Astrocyte (in vitro differentiated cells and primary cell): ENCODE measurements at regions not wholly inside any gene's neighbourhood (a gene's known extent, or its start where the extent isn't known, plus 50 kb on each side); places are given as distances from the start of the nearest gene placed in this dataset.

Experiments used
- EZH2 ChIP-seq: IDR thresholded peaks from 2 replicates; pipeline ENCODE4 v1.6.1; 2012; ENCODE audit warnings: mild to moderate bottlenecking, low read length, inconsistent platforms; ENCODE audit not compliant: insufficient read depth
- TF ChIP-seq, protein P1 (sequence below): IDR thresholded peaks from 2 replicates; pipeline ENCODE4 v1.5.1; 2011; ENCODE audit warnings: low read depth, mild to moderate bottlenecking, inconsistent platforms, low read length, moderate library complexity; ENCODE audit not compliant: insufficient read depth

DNA sequence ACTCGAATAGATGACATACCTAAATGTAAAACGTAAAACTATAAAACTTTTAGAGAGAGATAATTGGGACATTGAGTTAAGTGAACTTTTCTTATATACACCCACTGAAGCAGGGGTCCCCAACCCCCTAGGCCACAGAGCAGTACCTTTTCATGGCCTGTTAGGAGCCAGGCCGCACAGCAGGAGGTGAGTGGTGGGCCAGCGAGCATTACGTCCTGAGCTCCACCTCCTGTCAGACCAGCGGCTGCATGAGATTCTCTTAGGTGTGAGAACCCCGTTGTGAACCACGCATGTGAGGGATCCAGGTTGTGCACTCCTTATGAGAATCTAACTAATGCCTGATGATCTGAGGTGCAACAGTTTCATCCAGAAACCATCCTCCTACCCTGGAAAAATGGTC, 114.8 kb downstream of the HMX1 start:
- TF ChIP-seq EZH2, result no peak
- TF ChIP-seq, protein P1, sequence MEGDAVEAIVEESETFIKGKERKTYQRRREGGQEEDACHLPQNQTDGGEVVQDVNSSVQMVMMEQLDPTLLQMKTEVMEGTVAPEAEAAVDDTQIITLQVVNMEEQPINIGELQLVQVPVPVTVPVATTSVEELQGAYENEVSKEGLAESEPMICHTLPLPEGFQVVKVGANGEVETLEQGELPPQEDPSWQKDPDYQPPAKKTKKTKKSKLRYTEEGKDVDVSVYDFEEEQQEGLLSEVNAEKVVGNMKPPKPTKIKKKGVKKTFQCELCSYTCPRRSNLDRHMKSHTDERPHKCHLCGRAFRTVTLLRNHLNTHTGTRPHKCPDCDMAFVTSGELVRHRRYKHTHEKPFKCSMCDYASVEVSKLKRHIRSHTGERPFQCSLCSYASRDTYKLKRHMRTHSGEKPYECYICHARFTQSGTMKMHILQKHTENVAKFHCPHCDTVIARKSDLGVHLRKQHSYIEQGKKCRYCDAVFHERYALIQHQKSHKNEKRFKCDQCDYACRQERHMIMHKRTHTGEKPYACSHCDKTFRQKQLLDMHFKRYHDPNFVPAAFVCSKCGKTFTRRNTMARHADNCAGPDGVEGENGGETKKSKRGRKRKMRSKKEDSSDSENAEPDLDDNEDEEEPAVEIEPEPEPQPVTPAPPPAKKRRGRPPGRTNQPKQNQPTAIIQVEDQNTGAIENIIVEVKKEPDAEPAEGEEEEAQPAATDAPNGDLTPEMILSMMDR, result no peak
